G401 (cell line): ENCODE measurements at regions not wholly inside any gene's neighbourhood (a gene's known extent, or its start where the extent isn't known, plus 50 kb on each side); places are given as distances from the start of the nearest gene placed in this dataset.
"Not testable (repeated sequence)": the region's sequence is repeated elsewhere in the genome, so short reads cannot be mapped to it uniquely, and the experiment has no call there.

Experiments
- DNase-seq: peaks from one replicate; pipeline ENCODE4 v3.0.0-alpha.2; 2015; ENCODE audit warnings: low spot score
- in situ Hi-C: cut with HindIII; loops from 2 replicates; pipeline ENCODE4 v1.10.0; 2016; ENCODE audit warnings: low sequenced_read_pairs, mixed read lengths

DNA sequence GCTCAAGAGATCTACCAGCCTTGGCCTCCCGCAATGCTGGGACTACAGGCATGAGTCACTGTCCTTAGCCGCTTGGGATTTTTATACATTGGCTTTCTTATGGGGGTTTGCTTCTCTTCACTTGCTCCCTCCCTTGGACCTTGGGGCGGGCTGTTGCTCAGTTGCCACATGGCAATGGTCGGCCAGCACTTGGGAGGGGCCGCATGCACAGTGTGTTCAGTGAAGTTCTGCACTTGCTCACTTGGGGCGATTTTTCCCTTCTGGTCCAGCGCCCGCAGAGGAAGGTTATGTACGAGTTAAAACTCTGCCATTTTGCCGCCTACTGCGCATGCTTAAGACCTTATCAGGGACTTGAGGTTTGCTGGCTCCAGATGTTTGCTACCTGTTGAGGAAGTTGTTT is 1367.6 kb upstream of the CDH8 start:
- no peak for DNase-seq
- in situ Hi-C loops, result no loop called here

DNA sequence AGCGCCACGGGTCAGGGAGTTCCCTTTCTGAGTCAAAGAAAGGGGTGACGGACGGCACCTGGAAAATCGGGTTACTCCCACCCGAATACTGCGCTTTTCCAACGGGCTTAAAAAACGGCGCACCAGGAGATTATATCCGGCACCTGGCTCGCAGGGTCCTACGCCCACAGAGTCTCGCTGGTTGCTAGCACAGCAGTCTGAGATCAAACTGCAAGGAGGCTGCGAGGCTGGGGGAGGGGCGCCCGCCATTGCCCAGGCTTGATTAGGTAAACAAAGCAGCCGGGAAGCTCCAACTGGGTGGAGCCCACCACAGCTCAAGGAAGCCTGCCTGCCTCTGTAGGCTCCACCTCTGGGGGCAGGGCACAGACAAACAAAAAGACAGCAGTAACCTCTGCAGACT is 1352.0 kb upstream of the CDH8 start:
- in situ Hi-C loops, DNase-seq: not testable (repeated sequence)

DNA sequence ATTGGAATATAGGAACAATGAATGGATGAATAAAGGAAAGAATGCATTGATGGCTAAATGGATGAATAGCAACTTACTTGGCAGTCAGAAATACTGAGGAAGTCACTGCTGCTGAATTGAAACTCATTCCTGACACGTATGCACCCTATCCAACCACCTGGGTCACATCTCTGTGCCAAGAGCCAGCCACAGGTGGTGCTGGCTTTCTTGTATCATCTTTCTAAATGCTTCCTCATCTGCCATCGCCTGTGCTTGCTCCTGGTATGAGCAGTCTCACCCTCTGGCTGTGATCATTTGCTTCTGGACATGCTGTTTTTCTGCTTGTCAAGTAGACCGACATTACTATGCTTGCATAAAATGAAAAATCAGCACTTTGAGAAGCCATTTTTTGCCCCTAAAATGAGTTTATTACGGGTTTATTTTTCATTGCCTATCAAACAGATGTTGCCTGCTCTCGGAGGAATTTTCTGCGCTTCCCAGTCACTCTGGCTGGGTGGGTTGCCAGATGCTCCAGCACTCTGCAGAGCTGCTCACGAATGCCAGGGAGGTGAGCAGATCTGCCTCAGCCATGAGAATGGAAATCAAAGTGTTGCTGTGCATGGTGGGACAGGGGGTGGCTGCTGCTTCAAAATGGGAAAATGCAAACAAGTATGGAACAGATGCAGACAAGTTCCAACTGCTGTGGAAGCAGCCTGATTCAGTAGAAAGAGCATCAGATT is 1349.6 kb upstream of the CDH8 start:
- in situ Hi-C loops, result no loop called here

GRCh38 chr16:63373744-63374143 is 1337.5 kb upstream of the CDH8 start:
- in situ Hi-C loops, result no loop called here
- no peak for DNase-seq

More for the DNA sequence above, 1349.6 kb upstream of the CDH8 start:
- no peak for DNase-seq

- no peak for DNase-seq
- in situ Hi-C loops, result no loop called here
Measured at GRCh38 chr16:63372815-63373214, 1336.6 kb upstream of the CDH8 start.

- in situ Hi-C loops, result no loop called here
- DNase-seq, result no peak
Measured at GRCh38 chr16:63372283-63372682, 1336.0 kb upstream of the CDH8 start.

DNA sequence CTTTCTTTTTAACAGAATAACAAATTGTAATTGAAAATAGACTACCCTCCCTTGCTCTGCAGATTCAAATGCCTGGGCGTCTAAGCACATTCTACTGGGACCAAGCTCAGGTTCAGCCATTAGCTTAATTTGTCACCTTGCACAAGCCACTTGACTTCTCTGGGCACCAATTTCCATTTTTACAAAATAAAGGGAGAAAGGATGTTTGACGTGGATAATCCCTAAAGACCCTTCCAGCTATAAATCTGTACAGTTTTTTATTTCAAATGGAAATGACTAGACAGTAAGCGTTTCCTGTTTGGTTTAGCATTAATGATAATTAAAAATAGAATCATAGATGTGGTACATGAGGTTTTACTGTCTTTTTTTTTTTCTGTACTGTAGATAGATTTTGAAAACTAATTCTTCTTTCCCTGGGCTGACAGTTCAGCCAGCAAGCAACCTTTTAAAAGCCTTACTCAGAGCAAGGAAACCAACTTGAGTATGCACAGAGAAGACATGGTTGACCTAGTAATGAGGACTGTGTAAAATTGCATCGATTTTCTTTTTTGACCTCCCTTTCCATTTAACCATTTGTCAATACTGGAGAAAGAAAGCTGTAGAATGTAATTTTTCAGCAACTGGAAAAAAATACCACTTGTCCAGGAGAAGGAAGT is 1329.5 kb upstream of the CDH8 start:
- in situ Hi-C loops, result no loop called here
- no peak for DNase-seq

GRCh38 chr16:63363738-63364137 is 1327.5 kb upstream of the CDH8 start:
- in situ Hi-C loops, result no loop called here

GRCh38 chr16:63361032-63361624 is 1324.9 kb upstream of the CDH8 start:
- in situ Hi-C loops, result no loop called here
- peak; percentile 67 for DNase-seq

More at GRCh38 chr16:63363738-63364137, 1327.5 kb upstream of the CDH8 start:
- no peak for DNase-seq

DNA sequence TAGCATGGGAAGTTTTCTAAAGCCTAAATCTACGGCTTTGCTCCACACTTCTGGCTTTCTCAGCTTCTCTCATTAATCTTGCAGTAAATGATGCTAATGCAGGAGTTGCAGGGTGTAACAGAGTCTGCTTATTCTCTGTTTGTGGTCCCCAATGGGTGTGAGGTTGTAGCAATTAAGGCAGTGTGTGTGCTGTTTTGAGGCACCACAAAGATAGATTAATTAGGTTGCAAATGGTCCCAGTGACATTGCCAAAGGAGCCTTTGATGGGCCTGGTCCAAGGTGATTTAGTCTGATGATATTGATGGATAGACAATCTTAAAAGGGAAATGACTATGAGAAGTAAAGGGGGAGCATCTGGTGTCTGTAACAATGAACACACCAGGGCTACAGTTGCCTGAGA is 1313.7 kb upstream of the CDH8 start:
- in situ Hi-C loops, result no loop called here
- DNase-seq, result no peak

- in situ Hi-C loops, result no loop called here
Measured at GRCh38 chr16:63346000-63346399, 1309.8 kb upstream of the CDH8 start.

DNA sequence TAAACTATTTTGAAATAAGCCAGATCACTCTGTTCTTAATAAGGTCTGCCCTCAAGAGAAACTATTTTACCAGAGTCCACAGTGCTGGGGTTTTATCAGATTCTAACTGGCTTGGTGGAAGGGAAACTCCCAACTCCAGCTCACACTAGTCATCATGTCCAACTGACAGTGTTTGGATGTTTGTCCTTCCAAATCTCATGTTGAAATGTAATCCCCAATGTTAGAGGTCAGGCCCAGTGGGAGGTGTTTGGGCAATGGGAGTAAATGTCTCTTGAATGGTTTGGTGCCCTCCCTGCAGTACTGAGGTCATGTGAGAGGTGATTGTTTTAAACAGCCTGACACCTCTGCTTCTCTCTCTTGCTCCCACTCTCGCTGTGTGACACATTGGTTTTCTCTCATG is 1301.0 kb upstream of the CDH8 start:
- no peak for DNase-seq
- in situ Hi-C loops, result no loop called here

More at GRCh38 chr16:63346000-63346399, 1309.8 kb upstream of the CDH8 start:
- no peak for DNase-seq

GRCh38 chr16:63331111-63331510 is 1294.9 kb upstream of the CDH8 start:
- no peak for DNase-seq
- in situ Hi-C loops, result no loop called here

- in situ Hi-C loops, result no loop called here
- no peak for DNase-seq
Measured at GRCh38 chr16:63326736-63327339, 1290.6 kb upstream of the CDH8 start.

- no peak for DNase-seq
- in situ Hi-C loops, result no loop called here
Measured at GRCh38 chr16:63323722-63324705, 1287.8 kb upstream of the CDH8 start.

DNA sequence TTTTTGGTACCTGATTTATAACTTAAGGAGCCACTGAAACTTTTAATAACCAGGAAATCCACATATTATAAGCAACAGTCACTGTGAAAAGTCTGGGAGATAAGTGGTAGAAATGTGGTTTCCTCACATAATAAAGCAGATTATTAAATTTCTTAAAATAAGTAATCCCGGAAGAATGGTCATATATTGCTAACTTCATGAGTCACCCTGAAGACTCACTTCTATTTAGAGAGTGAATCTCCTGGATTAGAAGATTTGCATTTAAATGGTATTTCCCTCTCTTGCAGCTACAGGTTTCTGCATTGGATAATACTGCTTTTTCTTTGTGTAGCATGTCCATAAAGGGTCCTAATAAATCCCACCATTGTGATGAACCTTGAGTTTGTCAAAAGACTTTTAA is 1286.8 kb upstream of the CDH8 start:
- in situ Hi-C loops, result no loop called here
- no peak for DNase-seq

- in situ Hi-C loops, result no loop called here
- no peak for DNase-seq
Measured at GRCh38 chr16:63315229-63315628, 1279.0 kb upstream of the CDH8 start.

DNA sequence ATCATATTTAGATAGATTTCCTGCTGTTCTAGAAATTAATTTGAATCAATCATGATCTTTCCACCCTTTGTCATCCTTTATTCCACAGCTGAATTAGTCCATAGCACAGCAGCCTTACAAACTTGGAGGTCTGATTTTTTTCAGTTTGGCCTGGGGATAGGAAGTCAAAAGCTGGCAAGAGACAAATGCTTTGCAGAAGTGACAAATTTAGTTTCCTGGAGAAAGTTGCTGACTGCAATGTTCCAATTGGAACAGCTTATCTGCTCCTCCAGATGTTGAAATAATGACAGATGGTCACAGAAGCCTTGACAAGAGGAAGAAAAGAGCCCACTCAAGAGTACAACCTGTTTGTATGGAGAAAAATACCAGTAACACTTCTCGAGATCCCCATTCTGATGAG is 1276.1 kb upstream of the CDH8 start:
- in situ Hi-C loops, result no loop called here
- DNase-seq, result no peak

DNA sequence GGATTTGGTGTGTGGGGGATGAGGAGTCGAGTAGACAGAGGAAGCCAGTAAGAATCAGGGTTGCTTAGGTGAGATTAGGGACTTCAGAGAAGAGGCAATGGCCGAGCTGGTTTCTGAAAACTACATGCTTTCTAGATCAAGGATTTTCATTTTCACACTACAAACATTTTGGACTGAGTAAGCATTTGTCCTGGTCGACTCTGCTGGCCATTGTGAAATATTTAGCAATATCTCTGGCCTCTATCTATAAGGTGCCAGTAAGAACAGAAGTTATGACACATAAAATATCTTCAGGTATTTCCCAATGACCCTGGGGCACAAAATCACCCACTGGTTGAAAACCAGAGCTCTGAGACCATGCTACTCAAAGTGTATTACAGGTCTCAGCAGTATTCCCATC is 1275.1 kb upstream of the CDH8 start:
- no peak for DNase-seq
- in situ Hi-C loops, result no loop called here
